Tibial nerve (tissue), 4 donors: ENCODE measurements at regions not wholly inside any gene's neighbourhood (a gene's known extent, or its start where the extent isn't known, plus 50 kb on each side); places are given as distances from the start of the nearest gene placed in this dataset.

ENCODE experiments used
- DNase-seq, 2 donors: peaks; one replicate each; pipeline ENCODE4 v3.0.0-alpha.2; 2019; ENCODE audit warnings: low spot score in 2 of 2
- H3K27ac ChIP-seq, 4 donors: fragments of 200-600 bp; sonication (generic) in 3 of 4; one replicate each; pipeline ENCODE4 v1.5.1; 2017 to 2019; ENCODE audit warnings: mild to moderate bottlenecking in 1 of 4
- H3K27me3 ChIP-seq, 2 donors: fragments of 200-600 bp; sonication (generic) in 1 of 2; one replicate each; pipeline versions ENCODE4 v1.5.1 to v1.6.0; 2017 to 2019
- H3K36me3 ChIP-seq, 3 donors: fragments of 200-600 bp; sonication (generic); one replicate each; pipeline ENCODE4 v1.5.1; 2018 to 2019
- H3K4me1 ChIP-seq, 4 donors: fragments of 200-600 bp; sonication (generic) in 3 of 4; one replicate each; pipeline ENCODE4 v1.5.1; 2017 to 2019
- H3K4me3 ChIP-seq, 4 donors: fragments of 200-600 bp; sonication (generic) in 3 of 4; one replicate each; pipeline ENCODE4 v1.5.1; 2017 to 2019; ENCODE audit warnings: mild to moderate bottlenecking in 1 of 4, moderate library complexity in 1 of 4
- H3K9me3 ChIP-seq, 4 donors: fragments of 200-600 bp; sonication (generic) in 3 of 4; one replicate each; pipeline ENCODE4 v1.5.1; 2017 to 2019
- EP300 ChIP-seq, 2 donors: sonication (generic); formaldehyde crosslinking; IDR thresholded peaks; one replicate each; pipeline ENCODE4 v1.6.1; 2017; ENCODE audit warnings: antibody characterized with exemption in 2 of 2, mild to moderate bottlenecking in 1 of 2
- POLR2A ChIP-seq, 2 donors: fragments of 450-650 bp; IDR thresholded peaks; one replicate each; pipeline ENCODE4 v1.6.1; 2017; ENCODE audit warnings: antibody characterized with exemption in 2 of 2, mild to moderate bottlenecking in 2 of 2, moderate library complexity in 2 of 2
- WGBS, 2 donors: methylation state at CpG; one replicate each; pipeline ENCODE4 v1.1.5; 2018; 5-methylcytosine and 5-hydroxymethylcytosine counted together
- TF ChIP-seq, protein P1 (sequence below), 5 experiments: fragments of 200-600 bp in 3 of 5; fragments of 450-650 bp in 2 of 5; sonication (generic) in 3 of 5; IDR thresholded peaks; one replicate each; pipeline ENCODE4 v1.5.1; 2016 to 2019; ENCODE audit warnings: antibody characterized with exemption in 5 of 5, mild to moderate bottlenecking in 3 of 5, moderate library complexity in 2 of 5

DNA sequence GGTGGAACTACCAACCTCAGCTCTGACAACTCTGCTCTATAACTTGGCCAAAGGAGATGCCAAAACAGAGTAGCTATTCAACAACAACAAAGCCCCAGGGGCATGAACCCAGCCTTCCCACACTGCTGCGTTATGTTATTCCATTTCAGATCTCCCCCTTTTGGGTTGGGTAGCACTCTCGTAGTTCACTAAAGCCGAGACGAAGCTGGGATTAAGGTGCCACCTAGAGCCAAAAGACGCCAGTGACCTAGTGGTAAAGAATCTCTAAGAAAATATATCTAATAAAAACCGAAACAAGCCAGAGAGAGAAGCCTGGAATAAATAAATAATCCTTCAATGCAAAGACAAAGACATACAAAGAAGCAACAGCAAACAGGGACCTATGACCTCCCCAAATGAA lies 217.3 kb downstream of the HERPUD2 start:
- H3K27ac ChIP-seq, result no peak overlapping the region
- H3K9me3 ChIP-seq, result peaks cover 0 to 20% (median 0%) of the 10 kb centered on the region in 4 donors
- no peaks in the 10 kb centered on the region for H3K27me3 ChIP-seq
- H3K36me3 ChIP-seq, result no peaks in the 10 kb centered on the region
- H3K4me3 ChIP-seq, result no peak overlapping the region
- no peaks in the 10 kb centered on the region for H3K4me1 ChIP-seq
- 69 to 76% methylated on average over 6 of the region's 6 CpGs for WGBS, 2 donors
- no peak for TF ChIP-seq POLR2A (IDR thresholded peaks at IDR 0.05)
- TF ChIP-seq, protein P1, sequence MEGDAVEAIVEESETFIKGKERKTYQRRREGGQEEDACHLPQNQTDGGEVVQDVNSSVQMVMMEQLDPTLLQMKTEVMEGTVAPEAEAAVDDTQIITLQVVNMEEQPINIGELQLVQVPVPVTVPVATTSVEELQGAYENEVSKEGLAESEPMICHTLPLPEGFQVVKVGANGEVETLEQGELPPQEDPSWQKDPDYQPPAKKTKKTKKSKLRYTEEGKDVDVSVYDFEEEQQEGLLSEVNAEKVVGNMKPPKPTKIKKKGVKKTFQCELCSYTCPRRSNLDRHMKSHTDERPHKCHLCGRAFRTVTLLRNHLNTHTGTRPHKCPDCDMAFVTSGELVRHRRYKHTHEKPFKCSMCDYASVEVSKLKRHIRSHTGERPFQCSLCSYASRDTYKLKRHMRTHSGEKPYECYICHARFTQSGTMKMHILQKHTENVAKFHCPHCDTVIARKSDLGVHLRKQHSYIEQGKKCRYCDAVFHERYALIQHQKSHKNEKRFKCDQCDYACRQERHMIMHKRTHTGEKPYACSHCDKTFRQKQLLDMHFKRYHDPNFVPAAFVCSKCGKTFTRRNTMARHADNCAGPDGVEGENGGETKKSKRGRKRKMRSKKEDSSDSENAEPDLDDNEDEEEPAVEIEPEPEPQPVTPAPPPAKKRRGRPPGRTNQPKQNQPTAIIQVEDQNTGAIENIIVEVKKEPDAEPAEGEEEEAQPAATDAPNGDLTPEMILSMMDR (IDR thresholded peaks at IDR 0.05), result no peak
- no peak for TF ChIP-seq EP300 (IDR thresholded peaks at IDR 0.05)
- DNase-seq, result no peak

DNA sequence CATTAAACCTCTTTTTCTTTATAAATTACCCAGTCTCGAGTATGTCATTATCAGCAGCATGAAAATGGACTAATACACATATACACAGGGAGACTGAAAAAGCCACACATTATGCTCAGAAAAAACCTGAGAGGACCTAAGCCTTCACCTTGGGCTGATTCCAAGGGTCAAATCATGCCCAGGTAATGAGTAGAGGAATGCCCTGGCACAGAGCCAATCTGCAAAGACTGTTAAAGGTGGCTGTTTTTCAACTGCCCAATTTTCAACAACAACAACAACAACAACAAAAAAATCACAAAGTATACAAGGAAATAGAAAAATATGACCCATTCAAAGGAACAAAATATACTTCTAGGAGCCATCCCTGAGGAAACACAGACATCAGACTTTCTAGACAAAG lies 220.2 kb upstream of the TBX20 start:
- no peak for DNase-seq
- WGBS, 2 donors, result 85 to 89% methylated on average over 1 of the region's 1 CpG
- H3K9me3 ChIP-seq, result peaks cover 0 to 20% (median 0%) of the 10 kb centered on the region in 4 donors
- no peak overlapping the region for H3K27ac ChIP-seq
- no peaks in the 10 kb centered on the region for H3K27me3 ChIP-seq
- no peaks in the 10 kb centered on the region for H3K4me1 ChIP-seq
- no peaks in the 10 kb centered on the region for H3K36me3 ChIP-seq
- H3K4me3 ChIP-seq, result no peak overlapping the region
- no peak for TF ChIP-seq POLR2A (IDR thresholded peaks at IDR 0.05)
- TF ChIP-seq, protein P1 (IDR thresholded peaks at IDR 0.05), result no peak
- no peak for TF ChIP-seq EP300 (IDR thresholded peaks at IDR 0.05)

DNA sequence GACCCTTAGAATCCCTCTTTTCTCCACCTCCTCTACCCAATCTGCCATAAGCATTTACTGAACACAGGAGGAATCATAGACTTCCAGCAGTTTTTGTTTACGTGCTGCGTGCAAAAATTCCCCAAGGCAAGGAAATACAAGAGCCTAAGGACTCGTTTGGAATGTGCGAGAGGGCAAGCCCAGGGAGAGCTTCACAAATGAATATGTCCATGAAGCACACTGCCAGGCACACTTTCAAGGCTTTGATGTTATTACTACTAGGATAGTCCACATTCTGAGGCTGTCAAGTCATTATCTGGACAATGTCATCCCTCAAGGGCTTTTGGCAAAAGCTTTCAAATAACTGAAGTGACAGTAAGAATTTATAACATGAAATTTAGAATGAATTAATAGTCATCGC lies 214.7 kb upstream of the TBX20 start:
- no peak overlapping the region for H3K27ac ChIP-seq
- H3K27me3 ChIP-seq, result no peaks in the 10 kb centered on the region
- DNase-seq, result no peak
- no peaks in the 10 kb centered on the region for H3K36me3 ChIP-seq
- no peaks in the 10 kb centered on the region for H3K4me1 ChIP-seq
- TF ChIP-seq, protein P1 (IDR thresholded peaks at IDR 0.05), result no peak
- TF ChIP-seq EP300 (IDR thresholded peaks at IDR 0.05) (no peak), POLR2A (IDR thresholded peaks at IDR 0.05) (no peak)
- no peak overlapping the region for H3K4me3 ChIP-seq
- no peaks in the 10 kb centered on the region for H3K9me3 ChIP-seq
- WGBS, 2 donors, result 42 to 54% methylated on average over 5 of the region's 5 CpGs

DNA sequence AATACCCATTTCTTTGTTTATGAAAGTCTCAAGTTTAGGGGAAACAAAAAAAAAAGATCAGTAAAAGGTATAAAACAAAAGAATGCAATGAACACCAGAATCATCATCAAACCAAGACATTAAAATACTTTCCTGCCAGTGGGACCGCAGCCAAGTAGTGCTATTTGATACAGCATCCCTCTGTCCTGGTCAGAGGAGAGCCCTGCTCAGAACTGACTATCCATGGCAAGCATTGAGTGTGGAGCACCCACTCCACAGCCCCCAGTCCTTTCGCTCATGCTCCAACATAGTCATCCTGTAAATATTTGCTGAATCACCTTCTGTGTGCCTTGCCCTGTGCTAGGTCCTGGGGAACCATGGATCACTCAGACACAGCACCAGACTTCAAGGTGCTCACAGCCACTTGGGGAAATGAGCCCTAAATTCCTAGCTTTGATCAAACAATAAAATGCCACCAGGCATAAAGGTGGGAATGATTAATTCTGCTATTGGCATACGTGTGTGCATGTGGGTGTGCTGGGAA lies 213.6 kb upstream of the TBX20 start:
- WGBS, 2 donors, result 61 to 68% methylated on average over 3 of the region's 3 CpGs
- H3K36me3 ChIP-seq, result no peaks in the 10 kb centered on the region
- no peaks in the 10 kb centered on the region for H3K4me1 ChIP-seq
- H3K4me3 ChIP-seq, result no peak overlapping the region
- TF ChIP-seq POLR2A (IDR thresholded peaks at IDR 0.05), result no peak
- no peaks in the 10 kb centered on the region for H3K9me3 ChIP-seq
- no peak for DNase-seq
- no peaks in the 10 kb centered on the region for H3K27me3 ChIP-seq
- no peak overlapping the region for H3K27ac ChIP-seq

DNA sequence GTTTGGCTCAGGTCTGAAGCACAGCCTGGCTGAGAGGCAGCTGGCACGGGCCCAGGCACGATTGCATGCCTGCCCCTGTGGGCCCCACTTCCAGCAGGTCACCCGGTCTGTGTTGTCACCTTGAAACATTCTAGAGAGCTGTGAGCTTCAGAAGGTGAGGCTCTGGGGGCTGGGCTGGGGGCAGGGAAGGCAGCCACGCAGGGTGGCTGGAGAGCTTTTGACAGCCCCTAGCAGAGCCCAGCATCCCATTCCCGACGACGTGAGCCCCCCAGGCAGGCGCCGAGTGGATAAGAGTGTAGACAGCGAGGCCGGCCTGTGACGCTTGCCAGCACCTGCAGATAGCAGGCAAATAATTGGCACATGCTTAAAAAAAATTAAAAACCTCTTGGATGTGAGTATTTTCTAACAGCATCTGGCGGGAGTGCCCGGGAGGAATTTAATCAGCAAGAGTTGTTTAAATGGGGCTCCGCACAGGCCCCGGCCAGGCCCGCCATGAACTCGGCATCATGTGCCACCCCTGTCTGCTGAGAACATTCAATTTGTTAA lies 212.0 kb upstream of the TBX20 start:
- no peak for DNase-seq
- WGBS, 2 donors, result 67 to 71% methylated on average over 16 to 18 of the region's 18 CpGs
- TF ChIP-seq POLR2A (IDR thresholded peaks at IDR 0.05) (no peak), EP300 (IDR thresholded peaks at IDR 0.05) (no peak)
- TF ChIP-seq, protein P1 (IDR thresholded peaks at IDR 0.05), result no peak

More for the DNA sequence above, 212.0 kb upstream of the TBX20 start:
- Histone ChIP-seq H3K36me3 (no peaks in the 10 kb centered on the region), H3K27ac (no peak overlapping the region), H3K4me3 (no peak overlapping the region), H3K27me3 (no peaks in the 10 kb centered on the region), H3K9me3 (no peaks in the 10 kb centered on the region), H3K4me1 (no peaks in the 10 kb centered on the region)
